GF-D8 (cell line): ENCODE measurements at regions not wholly inside any gene's neighbourhood (a gene's known extent, or its start where the extent isn't known, plus 50 kb on each side); places are given as distances from the start of the nearest gene placed in this dataset.

Experiments used
- DNase-seq: peaks from one replicate; lab custom pipeline; 2025; lab: John Stamatoyannopoulos, UW

DNA sequence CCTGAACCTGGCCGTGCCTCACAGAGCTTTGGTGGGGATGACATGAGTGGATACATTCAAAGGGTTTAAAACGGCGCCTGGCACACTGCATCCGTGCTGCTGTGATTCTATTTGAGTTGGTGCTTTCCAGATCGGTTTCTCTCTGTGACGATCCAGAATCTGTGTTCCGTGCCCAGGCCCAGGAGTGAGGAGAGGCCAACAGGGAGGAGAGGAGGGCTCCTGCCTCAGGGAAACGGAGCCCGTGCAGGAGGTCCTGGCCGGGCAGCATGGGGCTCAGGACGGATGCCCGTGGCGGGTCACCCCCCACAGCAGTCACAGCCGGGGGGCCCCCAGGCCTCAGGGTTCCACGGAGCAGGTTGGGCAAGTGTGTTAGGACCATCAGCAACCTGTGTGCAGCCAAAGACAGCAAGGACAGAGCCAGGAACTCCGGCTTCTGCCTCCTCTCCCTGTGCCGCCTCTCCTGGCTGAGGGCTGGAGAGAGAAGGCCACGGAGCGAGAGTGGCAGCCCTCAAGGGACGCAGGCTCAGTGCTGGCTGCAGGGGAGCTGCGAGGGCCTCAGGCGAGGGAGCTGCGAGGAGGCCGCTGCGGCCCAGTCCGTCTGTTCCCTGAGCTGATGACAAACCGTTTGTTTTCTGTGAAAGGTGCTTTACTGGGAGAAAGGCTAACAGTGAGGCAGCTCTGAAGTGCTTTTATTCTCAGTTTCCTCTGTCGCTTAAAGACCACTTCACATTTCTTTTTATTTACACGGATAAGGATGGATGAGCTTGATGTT lies 99.3 kb downstream of the METRNL start:
- DNase-seq: no peak

DNA sequence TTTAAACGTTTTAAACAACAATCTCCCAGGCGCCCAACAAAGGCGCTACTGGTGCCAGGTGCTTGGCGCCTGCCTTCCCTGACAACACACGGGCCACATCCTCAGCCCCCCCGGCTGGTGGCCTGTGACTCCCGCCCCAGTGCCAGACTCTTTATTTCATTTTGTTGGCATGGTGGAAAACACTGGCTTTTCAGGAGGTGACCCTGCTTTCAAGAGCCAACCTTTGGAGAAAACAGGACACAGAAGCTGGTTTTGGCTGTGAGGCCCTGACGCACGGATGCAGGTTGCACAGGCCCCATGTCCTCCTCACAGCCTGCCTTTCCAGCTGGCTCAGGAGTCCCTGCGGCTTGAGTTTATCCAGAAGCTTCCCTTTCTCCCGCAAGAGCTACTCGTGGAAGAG lies 100.0 kb downstream of the METRNL start:
- DNase-seq: no peak

DNA sequence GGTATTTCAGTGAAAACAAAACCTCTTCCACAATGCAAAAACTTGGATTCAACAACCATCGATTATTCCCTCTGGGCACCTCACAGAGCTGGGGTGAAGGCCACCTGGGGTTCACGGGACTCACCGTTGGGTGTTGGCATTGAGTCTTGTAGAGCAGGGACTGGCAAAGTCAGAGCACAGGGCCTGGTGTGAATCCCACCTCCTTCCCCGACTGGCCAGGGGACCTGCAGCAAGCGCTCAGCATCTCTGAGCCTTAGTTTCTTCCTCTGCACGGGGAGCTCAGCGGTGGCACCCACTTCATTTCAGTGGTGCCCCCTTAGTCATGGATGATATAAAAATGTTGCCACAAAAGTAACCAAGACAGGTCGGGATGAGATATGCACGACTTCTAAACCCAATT lies 100.4 kb downstream of the METRNL start:
- DNase-seq: no peak

DNA sequence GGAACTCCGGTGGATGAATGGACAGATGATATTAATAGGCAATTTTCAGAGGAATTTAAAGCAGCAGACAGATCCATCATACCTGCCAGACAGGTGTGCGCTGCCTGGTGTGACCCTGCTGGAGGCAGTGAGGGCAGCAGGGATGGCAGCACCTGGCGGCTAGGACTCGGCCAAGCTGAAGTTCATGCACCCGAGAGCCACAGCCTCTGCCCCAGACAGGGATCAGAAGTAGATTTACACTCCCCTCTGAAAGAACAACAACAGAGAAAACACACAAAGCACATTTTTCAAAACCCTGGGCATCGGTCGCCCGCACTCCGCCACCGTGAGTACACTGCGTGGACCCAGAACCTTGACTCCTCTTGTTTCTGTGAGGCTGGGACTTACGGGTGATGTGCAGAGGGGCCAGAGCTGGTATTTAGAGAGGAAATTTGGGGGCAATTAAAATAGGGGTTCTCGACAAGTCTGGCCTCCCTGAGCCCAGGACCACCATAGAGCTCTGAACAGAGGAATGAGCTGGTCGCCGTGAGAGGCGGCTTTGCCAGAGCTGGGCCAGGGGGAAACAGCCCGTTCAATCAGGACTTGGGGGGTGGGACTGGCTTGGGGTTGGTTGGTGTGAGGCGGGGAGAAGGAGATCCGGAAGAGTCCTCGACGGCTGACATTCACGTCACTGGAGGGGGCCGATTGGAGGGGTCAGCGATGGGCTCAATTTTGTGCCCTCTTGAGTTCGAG lies 101.0 kb downstream of the METRNL start:
- DNase-seq: no peak

DNA sequence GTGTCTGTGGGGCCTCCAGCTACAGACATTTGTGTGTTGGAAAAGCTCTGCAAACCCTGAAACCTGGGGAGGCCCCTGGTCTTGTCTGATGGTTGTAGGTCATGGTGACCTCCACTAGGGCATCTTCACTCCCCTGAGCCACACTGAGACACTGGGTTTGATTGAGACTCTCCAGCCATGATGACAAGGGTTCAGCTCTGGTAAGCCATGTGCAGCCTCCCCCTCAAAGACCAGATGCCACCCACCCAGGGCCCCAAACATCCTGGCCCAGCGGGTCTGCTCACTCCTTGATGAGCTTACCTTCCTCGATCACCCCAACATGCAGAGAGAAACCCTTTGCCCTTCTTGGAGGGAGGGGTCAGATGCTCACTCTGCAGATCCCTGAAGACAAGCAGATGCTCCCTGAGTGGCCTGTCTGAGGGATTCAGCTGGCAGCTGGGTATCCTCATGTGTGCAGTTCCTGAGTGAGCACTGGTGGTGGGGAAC lies 101.6 kb downstream of the METRNL start:
- DNase-seq: no peak

DNA sequence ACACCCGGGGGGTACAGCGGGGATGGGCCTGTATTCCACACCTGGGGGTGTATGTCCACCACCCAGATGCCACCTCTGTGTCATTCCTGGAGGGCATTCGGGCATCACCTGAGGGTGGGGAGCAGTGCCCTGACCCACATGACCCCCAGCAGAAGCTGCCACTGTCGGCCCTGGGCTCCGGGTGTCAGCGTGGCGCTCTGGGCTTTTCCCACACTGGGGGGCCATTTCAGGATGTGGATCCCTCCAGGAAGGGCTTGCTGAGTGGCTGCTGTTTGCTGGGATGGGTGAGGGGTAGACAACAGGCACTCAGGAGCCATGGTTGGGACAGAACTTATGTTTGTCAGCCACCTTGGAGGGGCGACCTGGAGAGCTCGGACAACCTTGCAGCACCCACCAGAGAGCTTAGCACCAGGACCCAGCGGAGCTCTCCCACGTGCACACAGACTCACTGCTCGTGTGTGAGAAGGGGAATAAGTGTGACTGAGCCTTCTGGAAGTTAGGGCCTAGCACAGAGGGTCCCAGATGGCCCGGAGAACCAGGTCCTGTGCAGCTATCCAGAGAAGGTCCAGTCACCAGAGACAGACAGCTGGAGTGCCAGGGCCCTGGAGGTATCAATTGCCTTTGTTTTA lies 102.7 kb downstream of the METRNL start:
- DNase-seq: no peak

DNA sequence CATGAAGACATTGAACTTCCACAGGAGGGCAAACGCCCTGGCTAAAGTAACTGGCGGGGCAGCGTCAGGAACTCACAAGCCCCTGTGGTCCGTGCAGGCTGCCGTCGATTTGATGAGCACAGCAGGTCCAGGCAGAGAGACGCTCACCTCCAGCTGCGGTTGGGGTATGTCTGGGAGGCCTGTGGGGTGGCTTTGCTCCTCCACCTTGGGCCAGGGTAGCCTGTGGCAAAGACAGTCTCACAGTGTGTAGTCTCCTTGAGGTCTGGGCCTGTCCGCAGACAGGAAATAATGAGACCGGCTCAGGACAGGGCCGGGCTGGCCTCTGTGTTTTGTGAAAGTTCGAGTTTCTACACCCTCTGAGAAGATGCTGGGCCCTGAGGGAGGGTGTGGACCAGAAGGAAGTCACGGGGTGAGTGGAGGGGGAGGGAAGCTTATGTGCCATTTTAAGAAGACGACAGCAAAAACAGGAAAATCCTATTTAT lies 103.3 kb downstream of the METRNL start:
- DNase-seq: no peak

DNA sequence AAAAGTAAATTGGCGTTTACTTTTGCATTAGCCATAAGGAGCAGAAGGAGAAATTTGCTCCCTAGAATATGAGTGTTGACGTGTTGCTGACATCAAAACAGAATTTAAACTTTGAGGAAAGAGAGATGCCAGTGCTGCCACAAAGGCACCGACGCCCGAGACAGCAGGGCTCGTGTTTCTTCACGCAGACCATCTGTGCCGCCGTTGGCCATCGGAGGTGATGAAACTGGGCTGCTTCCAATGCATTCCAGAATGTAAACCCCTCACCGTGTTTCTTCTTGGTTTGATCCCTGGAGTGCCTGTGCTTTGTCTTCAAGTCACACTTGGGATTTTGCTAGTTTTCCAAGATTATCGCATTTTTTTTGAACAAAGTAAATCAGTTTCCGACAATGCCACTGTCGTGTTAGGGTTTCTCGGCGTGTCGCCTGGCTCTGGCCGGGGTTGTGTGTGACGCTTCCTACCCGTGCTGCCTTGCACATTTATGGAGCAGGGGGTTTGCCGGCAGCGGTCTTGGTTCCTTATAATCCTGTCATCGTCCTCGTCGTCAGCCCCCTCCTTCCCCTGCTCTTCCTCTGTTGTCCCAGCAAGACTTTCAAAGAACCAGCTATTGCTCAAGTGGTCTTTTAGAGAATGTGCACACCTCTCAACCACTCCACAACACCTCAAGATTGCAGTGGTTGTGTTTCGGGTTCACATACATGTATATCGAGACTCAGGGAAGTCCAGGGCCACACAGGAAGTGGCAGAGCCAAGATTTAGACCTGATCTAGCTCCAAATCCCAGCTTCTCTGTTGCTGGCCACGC lies 103.9 kb downstream of the METRNL start:
- no peak for DNase-seq

DNA sequence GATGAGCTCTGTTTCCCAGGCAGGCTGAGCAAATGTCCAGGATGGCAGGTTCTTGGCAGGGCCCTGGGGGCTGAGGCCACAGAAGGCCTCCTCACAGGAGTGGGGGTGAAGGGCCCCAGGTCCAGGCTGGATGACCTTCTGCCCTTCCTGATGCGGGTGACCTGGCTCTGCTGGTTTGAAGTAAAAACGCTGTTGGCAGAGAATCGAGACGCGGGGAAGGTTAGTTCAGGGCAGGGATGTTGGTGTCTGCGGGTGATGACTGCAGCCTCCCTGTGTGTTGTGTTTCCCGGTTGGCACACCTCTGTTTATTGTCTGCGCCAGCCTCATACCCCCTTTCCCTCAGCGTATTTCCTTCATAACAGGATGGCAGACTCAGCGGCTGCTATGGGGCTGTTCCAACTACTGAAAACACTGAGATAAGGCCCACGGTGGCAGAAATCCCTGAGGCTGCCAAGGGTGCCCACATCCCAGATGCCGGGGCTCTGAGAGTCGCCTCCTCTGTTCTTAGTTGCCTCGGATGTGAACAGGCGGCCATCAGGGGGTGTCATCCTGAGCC lies 104.6 kb downstream of the METRNL start:
- no peak for DNase-seq

DNA sequence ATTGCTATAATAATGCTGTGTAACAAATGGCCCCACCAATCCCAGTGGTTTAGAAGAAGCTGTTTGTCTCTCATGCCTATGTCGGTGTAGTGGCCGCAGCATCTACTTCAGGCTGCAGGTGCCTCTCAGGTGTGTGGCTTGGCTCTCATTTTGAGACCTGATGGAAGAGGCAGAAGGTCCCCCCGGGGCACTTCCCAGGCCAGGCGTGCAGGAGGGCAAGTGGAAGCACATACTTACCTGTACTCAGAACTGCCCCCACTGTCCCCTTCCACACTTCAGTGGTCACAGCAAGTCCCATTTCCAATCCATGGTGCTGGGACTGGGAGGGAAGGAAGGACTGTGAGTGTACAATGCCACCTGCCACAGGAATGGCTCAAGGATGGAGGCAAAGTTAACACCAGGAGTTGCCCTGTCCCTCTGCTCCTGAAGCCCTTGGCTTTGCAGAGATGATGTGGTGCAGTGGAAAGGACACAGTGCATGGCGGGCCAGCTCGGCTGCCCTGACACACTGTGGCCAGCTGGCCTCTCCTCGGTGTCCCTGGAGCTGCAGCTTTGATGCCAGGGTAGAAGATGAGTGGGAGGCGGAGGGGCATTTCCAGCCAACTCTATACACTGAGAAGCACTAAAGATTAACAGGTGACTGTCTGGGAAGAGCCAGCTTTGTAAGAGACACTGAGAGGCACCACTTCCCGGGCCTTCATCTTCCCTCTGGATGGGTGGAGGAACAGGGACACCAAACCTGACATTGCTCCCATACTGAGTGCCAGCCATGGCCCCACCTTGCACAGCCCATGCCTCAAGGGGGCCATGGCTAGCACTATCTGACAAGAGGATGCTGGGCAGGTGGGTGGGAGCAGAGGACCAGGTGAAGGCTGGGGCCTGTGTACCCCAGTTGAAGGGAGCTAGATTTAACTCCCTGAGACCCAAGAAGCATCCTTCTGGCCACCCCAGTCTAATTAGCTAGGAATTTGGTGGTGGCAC lies 105.9 kb downstream of the METRNL start:
- DNase-seq: no peak

DNA sequence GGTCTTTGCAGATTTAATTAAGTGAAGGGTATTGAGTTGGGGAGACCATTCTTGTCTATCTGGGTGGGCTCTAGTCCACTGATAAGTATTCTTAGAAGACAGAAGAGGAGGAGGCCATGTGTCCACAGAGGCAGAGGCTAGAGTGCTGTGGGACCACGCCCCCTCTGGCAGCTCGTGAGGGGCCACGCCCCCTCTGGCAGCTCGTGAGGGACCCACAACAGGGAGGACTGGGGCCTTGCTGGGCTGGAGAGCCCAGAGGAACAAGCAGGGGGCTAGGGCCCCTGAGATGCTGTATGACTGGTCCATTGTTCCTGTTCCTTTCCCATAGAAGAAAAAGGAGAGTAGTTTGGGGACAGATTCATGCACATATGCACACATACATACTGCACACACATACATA lies 106.8 kb downstream of the METRNL start:
- DNase-seq: no peak

DNA sequence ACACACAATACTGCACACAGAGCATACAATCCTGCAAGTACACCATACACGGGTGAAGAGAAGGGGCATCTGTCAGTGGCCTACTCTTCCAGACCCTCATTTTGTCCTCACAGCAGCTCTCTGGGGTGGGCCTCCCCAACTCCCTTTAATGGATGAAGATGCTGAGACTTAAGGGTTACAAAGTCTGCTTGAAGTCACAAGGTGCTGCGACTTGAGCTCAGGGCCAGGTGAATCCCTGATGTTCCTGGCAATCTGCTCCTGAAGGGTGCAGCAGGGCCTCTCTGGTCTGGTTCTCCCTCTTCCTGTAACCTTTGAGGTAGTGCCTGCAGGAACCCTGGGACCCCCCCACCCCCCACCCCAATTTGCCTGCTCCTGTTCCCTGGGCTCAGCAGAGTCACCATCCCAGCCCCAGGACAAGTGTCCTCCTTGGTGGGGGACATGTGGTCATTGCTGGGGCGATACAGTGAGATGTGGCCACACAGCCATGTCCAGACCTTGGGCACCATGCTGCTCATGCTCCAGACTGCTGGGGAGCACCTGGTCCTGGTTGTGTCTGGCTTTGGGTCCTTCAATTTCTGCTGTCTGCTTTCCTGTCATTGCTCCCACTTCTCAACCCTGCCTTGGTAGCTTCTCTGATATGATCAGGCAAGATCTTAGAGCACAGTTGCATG lies 107.5 kb downstream of the METRNL start:
- no peak for DNase-seq

DNA sequence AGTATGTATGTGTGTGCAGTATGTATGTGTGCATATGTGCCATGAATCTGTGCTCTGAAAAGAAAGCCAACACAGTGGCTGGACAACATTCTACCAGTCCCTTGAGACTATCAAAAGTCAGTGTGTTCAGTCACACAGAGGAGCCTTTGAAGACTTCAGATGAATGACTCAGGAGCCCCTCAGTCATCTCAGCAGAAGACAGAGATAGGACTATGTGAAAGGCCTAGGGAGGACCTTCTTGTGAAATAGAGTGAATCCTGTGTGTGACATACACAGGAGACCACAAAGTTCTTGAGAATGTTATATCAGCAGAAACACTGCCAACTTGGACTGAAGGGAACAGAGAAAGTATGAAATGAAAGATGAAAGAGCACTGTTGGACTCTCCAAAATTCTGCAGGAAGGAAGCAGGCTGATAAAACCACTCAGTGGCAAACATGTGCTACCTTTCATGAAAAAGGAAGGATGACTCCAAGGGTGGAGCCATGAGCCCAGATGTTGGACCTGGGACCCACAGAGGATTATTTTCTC lies 108.4 kb downstream of the METRNL start:
- DNase-seq: no peak

DNA sequence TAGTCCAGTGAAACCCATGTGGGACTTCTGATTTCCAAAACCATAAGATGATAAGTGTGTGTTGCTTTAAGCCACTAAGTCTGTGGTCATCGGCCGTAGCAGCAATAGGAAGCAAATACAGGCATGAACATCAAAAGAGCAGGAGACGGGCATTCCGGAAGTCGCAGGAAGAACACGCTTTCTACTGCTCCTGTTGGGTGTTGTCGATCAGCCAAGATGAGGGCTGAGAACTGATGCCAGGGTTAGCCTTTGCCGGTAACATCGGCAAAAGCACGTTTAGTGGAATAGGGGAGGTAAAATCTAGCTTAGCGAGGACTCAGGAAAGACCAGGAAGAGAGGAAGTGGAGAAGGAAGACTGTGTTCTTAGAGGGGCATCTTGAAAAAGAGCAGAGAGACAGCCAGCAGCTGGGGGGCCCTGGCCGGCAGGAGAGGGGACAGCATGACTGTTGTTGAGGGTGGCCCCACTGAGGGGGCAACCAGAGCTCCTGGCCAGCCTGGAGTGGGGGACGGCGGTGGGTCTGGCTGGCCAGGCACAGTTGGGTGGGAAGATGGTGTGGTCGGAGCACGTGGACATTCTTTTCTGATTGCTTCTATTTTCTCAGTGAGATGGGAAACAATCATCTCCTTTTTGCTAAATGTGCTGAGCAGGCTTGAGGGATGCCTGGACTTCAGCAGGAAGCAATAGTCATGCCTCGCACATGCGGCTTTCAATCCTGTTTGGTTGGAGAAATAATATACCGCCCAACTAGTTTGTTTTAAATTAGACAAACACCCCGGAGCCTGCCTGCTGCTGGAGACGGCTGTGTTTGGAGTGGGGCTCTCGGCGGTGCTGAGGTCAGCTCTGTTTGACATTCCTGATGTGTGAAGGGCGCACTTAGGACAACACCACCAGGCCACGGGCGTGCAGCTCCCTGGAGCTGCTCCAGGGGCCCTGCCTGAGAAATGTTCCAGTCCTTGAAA lies 109.9 kb downstream of the METRNL start:
- DNase-seq: no peak

DNA sequence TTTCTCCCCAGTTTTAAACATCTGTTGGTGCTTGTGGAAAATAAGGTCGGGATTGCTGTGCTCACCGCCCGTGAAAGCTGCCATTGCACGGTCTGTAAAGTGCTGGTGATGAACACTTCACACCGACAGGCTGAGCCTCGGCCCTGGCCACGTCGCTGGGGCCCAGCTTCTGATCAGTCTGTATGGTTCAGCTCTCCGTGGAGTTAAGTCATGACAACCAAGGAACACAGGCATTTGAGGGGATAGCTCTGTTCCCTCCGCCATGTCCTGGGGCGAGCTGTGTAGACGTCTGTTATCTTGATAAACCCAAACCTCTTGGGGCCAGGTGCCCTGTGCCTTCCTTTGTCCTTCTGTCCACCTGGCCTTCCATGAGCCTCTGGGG lies 110.6 kb downstream of the METRNL start:
- DNase-seq: no peak

DNA sequence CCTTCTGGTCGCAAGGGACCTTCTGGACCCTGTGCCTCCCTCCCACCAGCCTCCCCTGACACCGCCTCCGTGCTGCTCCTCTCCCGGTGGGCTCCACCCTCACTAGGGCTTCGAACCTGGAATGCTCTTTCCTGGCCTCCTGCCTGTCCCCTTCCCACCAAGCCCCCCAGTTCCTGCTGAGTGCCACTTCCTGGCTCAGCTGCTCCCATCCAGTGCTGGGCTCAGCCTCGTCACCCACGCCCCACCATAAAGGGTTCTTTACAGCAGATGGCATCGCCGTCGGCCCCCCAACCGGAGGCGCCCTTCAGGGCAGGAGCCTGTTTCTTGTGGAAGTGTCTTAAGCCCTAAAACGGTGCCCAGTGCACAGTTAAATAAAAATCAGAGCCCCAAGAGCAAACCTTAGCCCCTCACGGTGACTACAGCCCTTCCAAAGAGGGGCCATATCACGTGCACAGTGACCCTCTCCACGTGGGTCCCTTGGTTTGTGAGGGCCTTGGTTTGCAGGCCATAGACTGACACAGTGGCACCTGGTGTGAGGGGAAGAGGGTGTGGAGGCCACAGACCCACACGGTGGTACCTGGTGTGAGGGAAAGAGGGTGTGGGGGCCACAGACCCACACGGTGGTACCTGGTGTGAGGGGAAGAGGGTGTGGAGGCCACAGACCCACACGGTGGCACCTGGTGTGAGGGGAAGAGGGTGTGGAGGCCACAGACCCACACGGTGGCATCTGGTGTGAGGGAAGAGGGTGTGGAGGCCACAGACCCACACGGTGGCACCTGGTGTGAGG lies 111.4 kb downstream of the METRNL start:
- no peak for DNase-seq

DNA sequence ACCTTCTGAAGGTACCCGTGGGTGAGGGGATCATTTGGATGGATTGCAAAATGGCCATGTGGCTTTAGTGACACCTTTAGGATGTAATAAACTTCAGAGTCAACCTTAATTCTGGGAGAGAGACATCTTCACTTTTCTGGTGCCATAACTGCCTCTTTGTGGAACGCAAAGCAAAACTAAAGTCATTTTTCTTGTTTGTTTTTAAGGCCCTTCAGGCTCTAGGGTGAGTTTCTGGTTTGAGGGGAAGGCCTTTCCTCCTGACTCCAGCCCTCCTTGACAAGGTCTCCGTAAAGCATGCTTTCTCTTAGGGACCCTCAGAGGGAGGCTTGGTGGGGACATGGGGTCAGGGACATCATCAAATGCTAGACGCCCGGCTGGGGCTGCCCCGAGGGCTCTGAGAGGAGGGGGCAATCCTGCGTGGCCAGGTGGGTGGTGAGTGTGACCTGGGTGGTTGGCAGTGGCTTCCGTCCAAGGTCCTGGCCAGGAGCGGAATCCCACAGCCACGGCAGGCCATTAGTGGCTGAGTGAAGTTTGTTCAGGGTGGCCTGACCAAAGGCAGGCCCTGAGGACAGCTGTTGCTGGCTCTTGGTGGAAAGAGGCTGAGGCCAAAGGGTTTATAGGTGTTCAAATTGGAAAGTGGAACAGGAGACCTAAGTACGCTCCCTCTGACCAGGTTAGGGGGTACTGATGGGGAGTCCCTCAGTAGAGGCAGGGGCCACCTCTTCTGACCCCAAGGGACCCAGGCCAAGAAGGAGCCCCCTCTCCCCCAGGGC lies 112.2 kb downstream of the METRNL start:
- no peak for DNase-seq
